Effector memory CD8-positive, alpha-beta T cell (primary cell): ENCODE measurements at regions not wholly inside any gene's neighbourhood (a gene's known extent, or its start where the extent isn't known, plus 50 kb on each side); places are given as distances from the start of the nearest gene placed in this dataset.
A peak's percentile ranks its signal among the peaks of the same experiment; 100 is the strongest.

Source experiments
- ATAC-seq: fragments of 150-1000 bp; cut with Tn5 transposase; replicated peaks from 2 replicates; pipeline ENCODE4 v1.10.0; 2021; ENCODE audit warnings: mild to moderate bottlenecking, moderate library complexity
- DNase-seq, 3 experiments: peaks; one replicate each; pipeline ENCODE4 v3.0.0; 2021
- H3K27ac Mint-ChIP-seq, 2 donors: one replicate each; pipeline ENCODE4 v1.8.0; 2022; ENCODE audit warnings: mild to moderate bottlenecking in 2 of 2, mixed read lengths in 2 of 2, moderate library complexity in 2 of 2
- H3K27me3 Mint-ChIP-seq, 2 donors: one replicate each; pipeline ENCODE4 v1.8.0; 2022; ENCODE audit warnings: mixed read lengths in 2 of 2
- H3K36me3 Mint-ChIP-seq: one replicate; pipeline ENCODE4 v1.8.0; 2022; ENCODE audit warnings: mild to moderate bottlenecking, moderate library complexity, mixed read lengths; ENCODE audit not compliant: insufficient read depth
- H3K4me1 Mint-ChIP-seq, 2 donors: one replicate each; pipeline ENCODE4 v1.8.0; 2022; ENCODE audit warnings: low read depth in 2 of 2, mixed read lengths in 2 of 2
- H3K4me3 Mint-ChIP-seq, 2 donors: one replicate each; pipeline ENCODE4 v1.8.0; 2022; ENCODE audit warnings: mild to moderate bottlenecking in 2 of 2, mixed read lengths in 2 of 2, moderate library complexity in 2 of 2
- H3K9me3 Mint-ChIP-seq, 2 donors: one replicate each; pipeline ENCODE4 v1.8.0; 2022; ENCODE audit warnings: mixed read lengths in 2 of 2

DNA sequence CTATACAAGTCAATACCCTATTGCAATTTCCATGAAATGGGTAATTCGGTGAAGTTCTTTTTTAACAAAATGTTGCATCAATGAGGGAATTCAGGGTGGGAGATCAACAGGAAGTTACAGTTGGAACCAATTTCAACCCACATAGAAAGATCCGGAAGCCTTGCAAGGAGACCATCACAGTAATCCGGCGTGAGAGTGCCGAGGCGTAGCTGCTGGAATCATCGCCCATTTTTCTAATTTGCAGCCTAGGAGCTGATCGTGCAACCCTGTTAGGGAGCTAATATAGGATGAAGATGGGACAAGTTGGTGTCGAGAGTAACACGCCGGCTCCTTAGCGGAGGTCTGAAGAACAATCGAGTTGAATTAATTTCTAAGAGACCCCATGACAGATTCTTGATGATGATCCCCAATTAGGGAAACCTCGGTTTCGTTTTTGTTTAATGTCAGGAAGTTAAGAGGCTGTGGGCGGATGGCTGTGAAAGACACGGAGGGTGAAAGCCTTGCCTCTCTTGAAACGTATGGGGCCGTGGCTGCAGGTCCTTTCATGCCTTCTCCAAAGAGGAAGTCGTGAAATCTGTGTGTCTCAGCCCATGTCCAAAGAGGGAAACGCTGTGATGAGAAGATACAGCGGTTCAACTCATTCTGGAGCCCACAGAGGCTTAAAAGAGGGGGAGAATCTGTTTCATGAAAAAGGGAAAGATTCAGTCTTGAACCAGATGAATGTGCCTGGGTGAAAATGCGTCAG lies 51.2 kb upstream of the CARD11 start:
- peak overlapping the region; percentile 97 to 100 for H3K27ac Mint-ChIP-seq
- H3K27me3 Mint-ChIP-seq, result no peaks in the 10 kb centered on the region
- peak overlapping the region; percentile 84 to 87 for H3K4me3 Mint-ChIP-seq
- peak in 2 of 3 experiments; percentile 28 to 46 for DNase-seq
- H3K36me3 Mint-ChIP-seq, result peaks cover 7% of the 10 kb centered on the region
- peaks cover 47% of the 10 kb centered on the region in 2 donors for H3K4me1 Mint-ChIP-seq
- no peaks in the 10 kb centered on the region for H3K9me3 Mint-ChIP-seq
- peak; percentile 64 for ATAC-seq

GRCh38 chr7:3097734-3098133 lies 54.1 kb upstream of the CARD11 start:
- Mint-ChIP-seq H3K4me1 (peaks cover 24 to 29% of the 10 kb centered on the region in 2 donors), H3K4me3 (no peak overlapping the region), H3K36me3 (peaks cover 3% of the 10 kb centered on the region)

GRCh38 chr7:3102159-3102558 lies 58.5 kb upstream of the CARD11 start:
- H3K36me3 Mint-ChIP-seq, result no peaks in the 10 kb centered on the region
- no peaks in the 10 kb centered on the region for H3K27me3 Mint-ChIP-seq
- no peak overlapping the region for H3K4me3 Mint-ChIP-seq
- H3K27ac Mint-ChIP-seq, result no peak overlapping the region
- H3K4me1 Mint-ChIP-seq, result peaks cover 26 to 34% of the 10 kb centered on the region in 2 donors
- no peak for ATAC-seq
- DNase-seq, result no peak
- no peaks in the 10 kb centered on the region for H3K9me3 Mint-ChIP-seq

More at GRCh38 chr7:3097734-3098133, 54.1 kb upstream of the CARD11 start:
- H3K27ac Mint-ChIP-seq, result peak overlapping the region; percentile 29 to 100
- DNase-seq (no peak), ATAC-seq (no peak)
- no peaks in the 10 kb centered on the region for H3K27me3 Mint-ChIP-seq
- no peaks in the 10 kb centered on the region for H3K9me3 Mint-ChIP-seq

- H3K27me3 Mint-ChIP-seq, result no peaks in the 10 kb centered on the region
- H3K4me1 Mint-ChIP-seq, result peaks cover 37 to 49% of the 10 kb centered on the region in 2 donors
- ATAC-seq (peak; percentile 79), DNase-seq (peak in 1 of 3 experiments; percentile 39)
- no peaks in the 10 kb centered on the region for H3K9me3 Mint-ChIP-seq
- no peaks in the 10 kb centered on the region for H3K36me3 Mint-ChIP-seq
- peak overlapping the region; percentile 77 to 84 for H3K27ac Mint-ChIP-seq
- no peak overlapping the region for H3K4me3 Mint-ChIP-seq
These were observed 60.1 kb upstream of the CARD11 start for GRCh38 chr7:3103614-3104398.

DNA sequence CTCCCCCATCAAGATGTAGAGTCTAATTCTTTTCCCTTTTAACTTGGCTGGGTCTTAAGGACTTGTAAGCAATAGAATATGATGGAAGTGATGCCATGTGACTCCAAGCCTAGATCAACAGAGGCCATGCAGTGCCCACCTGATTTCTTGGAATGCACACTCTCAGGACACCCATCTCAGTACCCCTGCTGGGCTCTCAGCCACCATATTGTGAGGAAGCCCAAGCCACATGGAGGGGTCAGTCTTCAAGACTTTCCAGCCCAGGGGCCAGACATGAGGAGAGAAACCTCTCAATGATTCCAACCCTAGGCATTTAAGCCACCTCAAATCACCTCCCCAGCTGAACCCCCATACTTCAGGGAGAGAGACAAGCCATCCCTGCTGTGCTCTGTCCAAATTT lies 62.2 kb upstream of the CARD11 start:
- ATAC-seq, result no peak
- no peak for DNase-seq
- Mint-ChIP-seq H3K27ac (peak overlapping the region; percentile 77 to 84), H3K36me3 (peaks cover 2% of the 10 kb centered on the region), H3K9me3 (no peaks in the 10 kb centered on the region), H3K27me3 (no peaks in the 10 kb centered on the region), H3K4me3 (peak overlapping the region; percentile 14 to 66), H3K4me1 (peaks cover 42 to 61% of the 10 kb centered on the region in 2 donors)

GRCh38 chr7:3106361-3106826 lies 62.7 kb upstream of the CARD11 start:
- ATAC-seq, result peak; percentile 61
- peak overlapping the region; percentile 77 to 84 for H3K27ac Mint-ChIP-seq
- no peaks in the 10 kb centered on the region for H3K27me3 Mint-ChIP-seq
- peaks cover 48 to 66% of the 10 kb centered on the region in 2 donors for H3K4me1 Mint-ChIP-seq
- no peaks in the 10 kb centered on the region for H3K9me3 Mint-ChIP-seq
- H3K36me3 Mint-ChIP-seq, result peaks cover 2% of the 10 kb centered on the region
- DNase-seq, result no peak
- H3K4me3 Mint-ChIP-seq, result peak overlapping the region; percentile 14 to 66

DNA sequence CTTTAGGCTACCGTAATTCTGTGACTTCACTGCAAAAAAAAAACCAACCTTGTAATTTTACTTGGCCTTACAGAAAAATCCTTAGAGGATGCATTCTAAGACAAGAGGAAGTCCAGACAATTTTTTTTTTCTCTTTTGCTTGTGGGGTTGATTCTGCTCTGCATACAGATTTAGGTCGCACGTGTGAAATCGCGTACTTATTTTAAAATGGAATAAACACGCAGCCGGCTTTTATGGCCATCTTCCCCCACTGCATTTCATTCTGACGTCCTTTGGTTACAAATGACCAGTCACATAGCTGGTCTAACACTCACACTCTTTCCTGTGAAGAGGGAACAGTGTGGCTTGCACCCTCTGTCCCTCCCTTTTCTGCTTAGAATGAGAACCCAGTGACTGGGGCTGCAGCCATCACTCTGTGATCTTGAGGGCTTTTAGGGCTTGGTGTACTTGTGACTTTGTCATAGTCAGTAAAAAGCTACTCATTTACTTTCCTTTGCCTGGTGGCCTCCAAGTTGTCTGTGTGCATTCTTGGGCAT lies 63.6 kb upstream of the CARD11 start:
- Mint-ChIP-seq H3K4me1 (peaks cover 52 to 71% of the 10 kb centered on the region in 2 donors), H3K36me3 (peaks cover 2% of the 10 kb centered on the region), H3K4me3 (peak overlapping the region; percentile 43 to 66), H3K27me3 (no peaks in the 10 kb centered on the region), H3K9me3 (no peaks in the 10 kb centered on the region), H3K27ac (peak overlapping the region; percentile 46 to 77)
- DNase-seq (no peak), ATAC-seq (no peak)

- DNase-seq, result no peak
- Mint-ChIP-seq H3K4me1 (peaks cover 59 to 78% of the 10 kb centered on the region in 2 donors), H3K27me3 (no peaks in the 10 kb centered on the region), H3K4me3 (peak overlapping the region; percentile 43 to 66), H3K9me3 (peaks cover 0 to 3% of the 10 kb centered on the region in 2 donors), H3K36me3 (peaks cover 6% of the 10 kb centered on the region), H3K27ac (peak overlapping the region; percentile 60 to 77)
- no peak for ATAC-seq
These were observed 64.4 kb upstream of the CARD11 start for GRCh38 chr7:3107889-3108570.

GRCh38 chr7:3109311-3109915 lies 65.7 kb upstream of the CARD11 start:
- Mint-ChIP-seq H3K9me3 (peaks cover 0 to 8% of the 10 kb centered on the region in 2 donors), H3K4me3 (peak overlapping the region in 1 of 2 donors; percentile 51), H3K36me3 (peaks cover 6% of the 10 kb centered on the region), H3K27me3 (no peaks in the 10 kb centered on the region), H3K4me1 (peaks cover 62 to 81% of the 10 kb centered on the region in 2 donors), H3K27ac (peak overlapping the region in 1 of 2 donors; percentile 77)
- ATAC-seq (no peak), DNase-seq (no peak)

GRCh38 chr7:3112479-3113134 lies 68.9 kb upstream of the CARD11 start:
- Mint-ChIP-seq H3K9me3 (peaks cover 0 to 8% of the 10 kb centered on the region in 2 donors), H3K27ac (peak overlapping the region; percentile 57 to 89), H3K27me3 (no peaks in the 10 kb centered on the region), H3K36me3 (peaks cover 6% of the 10 kb centered on the region), H3K4me3 (peak overlapping the region; percentile 62 to 68), H3K4me1 (peaks cover 54 to 79% of the 10 kb centered on the region in 2 donors)
- peak in 1 of 3 experiments; percentile 19 for DNase-seq
- peak; percentile 90 for ATAC-seq

DNA sequence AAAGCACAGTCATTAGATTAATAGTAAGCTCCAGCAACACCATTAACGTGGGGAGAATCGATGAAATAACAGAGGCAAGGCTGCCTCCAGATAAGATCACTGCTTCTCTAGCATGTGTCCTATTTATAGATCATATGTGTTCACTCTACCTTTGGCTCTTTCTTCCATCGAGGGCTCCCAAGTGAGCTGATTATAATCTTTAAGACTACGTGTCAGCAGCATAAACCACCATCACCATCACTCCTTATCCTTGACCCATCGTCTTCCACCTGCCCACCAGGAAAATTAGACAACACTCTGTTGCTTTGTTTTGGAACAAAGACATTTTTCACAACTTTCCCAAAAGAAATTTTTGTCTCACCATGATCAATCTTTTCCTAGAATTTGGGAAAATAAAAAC lies 71.2 kb upstream of the CARD11 start:
- Mint-ChIP-seq H3K27me3 (no peaks in the 10 kb centered on the region), H3K36me3 (peaks cover 3% of the 10 kb centered on the region), H3K9me3 (peaks cover 0 to 8% of the 10 kb centered on the region in 2 donors), H3K27ac (peak overlapping the region in 1 of 2 donors; percentile 93), H3K4me3 (peak overlapping the region in 1 of 2 donors; percentile 92), H3K4me1 (peaks cover 46 to 77% of the 10 kb centered on the region in 2 donors)
- DNase-seq (no peak), ATAC-seq (no peak)

DNA sequence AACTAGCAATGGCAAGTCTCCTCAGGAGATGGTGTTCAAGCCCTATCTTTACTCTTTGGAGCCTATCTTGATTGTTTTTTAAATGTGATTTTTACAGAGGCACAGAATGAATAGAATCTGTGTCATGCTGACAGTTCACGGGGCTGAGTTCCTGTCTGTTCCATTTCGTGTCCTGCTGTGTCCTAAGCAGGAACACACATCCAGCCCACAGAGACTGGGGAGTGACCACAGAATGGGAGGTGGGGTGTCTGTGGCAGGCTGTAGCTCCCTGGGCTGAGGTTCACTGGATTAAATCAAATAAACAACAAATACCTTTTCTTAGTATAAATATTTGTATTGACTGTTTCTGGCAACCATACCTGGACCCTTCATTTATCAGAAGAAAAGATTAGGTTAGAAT lies 73.4 kb upstream of the CARD11 start:
- Mint-ChIP-seq H3K4me3 (peak overlapping the region in 1 of 2 donors; percentile 92), H3K27me3 (no peaks in the 10 kb centered on the region), H3K27ac (peak overlapping the region; percentile 82 to 93), H3K9me3 (peaks cover 7 to 8% of the 10 kb centered on the region in 2 donors), H3K4me1 (peaks cover 48 to 77% of the 10 kb centered on the region in 2 donors), H3K36me3 (peaks cover 8% of the 10 kb centered on the region)
- no peak for ATAC-seq
- DNase-seq, result no peak
